Progenitor cell of endocrine pancreas (in vitro differentiated cells): ENCODE measurements at regions not wholly inside any gene's neighbourhood (a gene's known extent, or its start where the extent isn't known, plus 50 kb on each side); places are given as distances from the start of the nearest gene placed in this dataset.

Experiments used
- DNase-seq: peaks from one replicate; pipeline ENCODE4 v3.0.0; 2021; ENCODE audit warnings: low spot score; ENCODE audit not compliant: unreplicated experiment
- H3K27ac Mint-ChIP-seq: 2 replicates; pipeline ENCODE4 v1.8.0; 2021; ENCODE audit warnings: mild to moderate bottlenecking, moderate library complexity, mixed read lengths
- H3K27me3 Mint-ChIP-seq: 2 replicates; pipeline ENCODE4 v1.8.0; 2021; ENCODE audit warnings: mixed read lengths
- H3K36me3 Mint-ChIP-seq: 2 replicates; pipeline ENCODE4 v1.8.0; 2022; ENCODE audit warnings: mixed read lengths; ENCODE audit not compliant: insufficient read depth
- H3K4me1 Mint-ChIP-seq: 2 replicates; pipeline ENCODE4 v1.8.0; 2021; ENCODE audit warnings: low read depth, mixed read lengths
- H3K4me3 Mint-ChIP-seq: 2 replicates; pipeline ENCODE4 v1.8.0; 2021; ENCODE audit warnings: low read depth, mild to moderate bottlenecking, moderate library complexity, mixed read lengths
- H3K9me3 Mint-ChIP-seq: 2 replicates; pipeline ENCODE4 v1.8.0; 2021; ENCODE audit warnings: low read depth, mixed read lengths
- CTCF ChIP-seq: fragments of 200-600 bp; sonication (generic); IDR thresholded peaks from one replicate; pipeline ENCODE4 v1.5.0; 2021; ENCODE audit warnings: antibody characterized with exemption, mild to moderate bottlenecking; ENCODE audit not compliant: unreplicated experiment

- Mint-ChIP-seq H3K27ac (no peak overlapping the region), H3K4me1 (no peaks in the 10 kb centered on the region), H3K4me3 (no peak overlapping the region), H3K9me3 (peaks cover 12% of the 10 kb centered on the region), H3K36me3 (no peaks in the 10 kb centered on the region), H3K27me3 (peaks cover 4% of the 10 kb centered on the region)
- no peak for TF ChIP-seq CTCF
- no peak for DNase-seq
These were observed 221.7 kb downstream of the BCL11B start for GRCh38 chr14:99050309-99050708.

GRCh38 chr14:99052467-99052866 is 219.5 kb downstream of the BCL11B start:
- Mint-ChIP-seq H3K27ac (no peak overlapping the region), H3K9me3 (peaks cover 12% of the 10 kb centered on the region), H3K27me3 (no peaks in the 10 kb centered on the region), H3K4me3 (no peak overlapping the region), H3K4me1 (no peaks in the 10 kb centered on the region), H3K36me3 (no peaks in the 10 kb centered on the region)
- no peak for TF ChIP-seq CTCF
- no peak for DNase-seq

- no peak for TF ChIP-seq CTCF
- Mint-ChIP-seq H3K27me3 (no peaks in the 10 kb centered on the region), H3K9me3 (peaks cover 12% of the 10 kb centered on the region), H3K36me3 (no peaks in the 10 kb centered on the region), H3K27ac (no peak overlapping the region), H3K4me1 (no peaks in the 10 kb centered on the region), H3K4me3 (no peak overlapping the region)
- no peak for DNase-seq
These were observed 217.0 kb downstream of the BCL11B start for GRCh38 chr14:99055019-99055418.

GRCh38 chr14:99055816-99056215 is 216.2 kb downstream of the BCL11B start:
- DNase-seq, result no peak
- no peak for TF ChIP-seq CTCF
- Mint-ChIP-seq H3K4me1 (no peaks in the 10 kb centered on the region), H3K36me3 (no peaks in the 10 kb centered on the region), H3K9me3 (peaks cover 12% of the 10 kb centered on the region), H3K27ac (no peak overlapping the region), H3K4me3 (no peak overlapping the region), H3K27me3 (no peaks in the 10 kb centered on the region)

- no peak overlapping the region for H3K4me3 Mint-ChIP-seq
- no peak overlapping the region for H3K27ac Mint-ChIP-seq
- no peaks in the 10 kb centered on the region for H3K36me3 Mint-ChIP-seq
- no peaks in the 10 kb centered on the region for H3K4me1 Mint-ChIP-seq
- H3K27me3 Mint-ChIP-seq, result no peaks in the 10 kb centered on the region
- H3K9me3 Mint-ChIP-seq, result peaks cover 3% of the 10 kb centered on the region
- TF ChIP-seq CTCF, result no peak
- no peak for DNase-seq
These were observed 214.4 kb downstream of the BCL11B start for GRCh38 chr14:99057576-99058083.
